HG02943 (cell line): ENCODE measurements at regions not wholly inside any gene's neighbourhood (a gene's known extent, or its start where the extent isn't known, plus 50 kb on each side); places are given as distances from the start of the nearest gene placed in this dataset.

Experiments
- ATAC-seq: cut with Tn5 transposase; IDR thresholded peaks from one replicate; pipeline ENCODE4 v1.9.1; 2021; ENCODE audit warnings: mild to moderate bottlenecking, low read depth, moderate library complexity; ENCODE audit not compliant: unreplicated experiment

DNA sequence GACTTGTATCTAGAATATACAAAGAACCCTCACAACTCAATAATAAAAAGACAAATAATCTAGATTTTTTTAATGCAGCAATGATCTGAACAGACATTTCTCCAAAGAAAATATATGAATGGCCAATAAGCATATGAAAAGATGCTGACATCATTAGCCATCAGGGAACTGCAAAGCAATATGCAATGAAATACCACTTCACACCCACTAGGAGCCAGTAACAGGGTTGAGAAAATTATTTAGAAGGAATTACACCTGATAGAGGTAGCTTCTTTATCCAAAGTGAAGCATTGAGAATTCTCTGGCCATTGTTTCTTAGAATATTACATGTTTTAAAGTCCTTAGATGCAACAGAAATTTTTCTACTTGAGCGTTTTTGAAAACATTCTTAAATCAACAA is 316.9 kb downstream of the KCNN2 start:
- ATAC-seq: no peak

DNA sequence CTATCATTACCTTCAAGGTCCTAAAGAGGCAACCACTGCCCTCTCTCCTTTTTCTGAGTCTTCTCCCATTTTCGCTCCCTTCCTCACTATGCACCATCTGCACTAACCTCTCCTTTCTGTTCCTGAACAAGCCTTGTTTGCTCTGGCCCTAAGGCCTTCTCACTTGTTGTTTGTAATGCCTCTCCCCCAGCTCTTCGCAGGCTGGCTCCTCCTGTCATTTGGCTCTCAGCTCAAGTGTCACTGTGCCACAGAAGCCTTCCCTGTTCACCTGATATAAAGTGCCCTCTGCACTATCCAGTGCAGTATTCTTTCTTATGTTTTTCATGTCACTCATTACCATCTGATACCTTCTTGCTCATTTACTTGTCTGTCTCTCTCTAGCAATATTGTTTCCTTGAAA is 303.7 kb downstream of the KCNN2 start:
- ATAC-seq: no peak

DNA sequence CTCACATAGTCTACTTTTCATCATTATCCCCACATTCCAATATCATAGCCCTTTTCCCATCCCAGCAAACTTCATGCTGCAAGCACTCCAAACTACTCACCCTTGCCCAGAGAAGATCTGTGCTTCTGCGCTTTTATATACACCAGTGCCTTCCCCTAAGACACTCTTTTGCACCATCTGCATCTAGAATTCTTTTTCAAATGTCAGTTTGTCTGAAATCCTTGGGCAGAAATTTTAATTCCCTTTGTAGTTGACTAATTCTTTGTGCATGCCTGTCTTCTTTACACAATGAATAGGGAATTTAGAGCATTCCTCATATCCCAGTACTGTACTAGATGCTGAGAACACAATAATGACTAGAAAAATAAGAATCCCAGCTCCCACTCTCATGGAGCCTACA is 298.9 kb downstream of the KCNN2 start:
- no peak for ATAC-seq

DNA sequence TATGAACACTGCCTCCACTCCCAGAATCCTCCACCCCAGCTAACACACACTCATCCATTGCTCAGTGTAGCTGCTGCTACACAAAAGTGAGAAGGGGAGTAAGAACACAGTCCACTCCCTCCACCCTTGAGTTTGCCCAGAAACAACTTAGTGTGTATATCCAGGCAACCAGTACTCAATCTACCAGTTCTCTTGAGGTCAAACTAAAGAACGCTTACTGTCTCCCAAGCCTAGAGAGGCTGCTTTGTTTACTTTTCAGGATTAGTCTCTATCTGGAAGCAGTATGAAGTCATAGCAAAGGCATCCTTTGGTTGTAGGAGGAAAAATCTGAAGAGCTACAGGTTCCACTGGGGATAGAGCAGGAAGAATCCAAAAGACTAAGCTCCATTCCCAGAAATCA is 296.3 kb downstream of the KCNN2 start:
- no peak for ATAC-seq

DNA sequence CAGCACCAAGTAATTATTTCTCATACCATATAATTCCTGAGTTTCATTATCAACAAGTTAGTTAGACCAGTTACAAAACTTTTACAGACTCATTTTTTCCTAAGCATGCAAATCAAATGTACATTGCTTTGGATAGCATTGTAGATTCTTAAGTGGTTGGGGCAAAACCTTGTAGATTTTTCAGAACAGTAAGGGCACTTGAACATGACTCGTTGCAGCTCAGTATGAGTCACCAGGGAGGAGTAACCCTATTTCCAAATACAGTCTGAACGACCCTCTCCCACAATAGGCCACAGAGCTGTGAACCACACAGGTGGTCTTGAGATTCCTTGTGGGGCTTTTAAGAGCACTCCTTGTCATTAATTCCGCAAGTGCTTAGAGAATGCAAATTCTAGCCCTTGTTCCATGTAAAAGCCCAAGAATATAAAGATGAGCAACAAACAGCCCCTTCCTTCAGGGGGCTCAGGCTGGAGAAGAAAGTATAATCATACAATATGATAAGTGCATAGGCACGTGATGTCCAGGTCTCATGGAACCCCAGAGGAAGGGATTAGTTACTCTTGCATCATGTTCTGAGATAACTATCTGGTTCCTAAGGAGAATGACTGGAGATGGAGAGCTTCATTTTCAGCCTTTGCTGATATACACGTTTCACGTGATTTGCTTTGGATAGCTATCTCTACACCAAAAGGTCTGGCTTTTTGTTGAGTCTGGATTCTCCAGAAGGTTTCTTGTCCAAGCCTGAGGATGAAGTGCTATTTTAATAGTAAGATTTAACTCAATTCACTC is 295.7 kb downstream of the KCNN2 start:
- no peak for ATAC-seq

DNA sequence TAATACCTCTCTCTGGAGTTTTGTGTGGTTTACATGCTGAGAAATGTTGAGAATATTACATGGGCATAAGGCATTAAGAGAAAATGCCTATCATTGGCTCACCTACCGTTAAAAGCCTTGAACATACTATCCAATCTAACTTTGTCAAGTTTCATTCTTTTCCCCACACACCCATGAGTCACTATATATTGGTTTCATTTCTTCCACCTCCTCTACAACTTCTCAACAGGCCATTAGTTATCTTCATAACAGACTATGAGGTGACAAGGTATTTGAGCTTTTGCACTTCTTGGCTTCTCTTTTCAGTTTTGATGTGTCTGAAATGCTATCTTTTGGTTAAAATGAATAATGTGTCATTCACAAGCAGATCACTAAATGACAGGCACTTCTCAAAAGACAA is 288.0 kb downstream of the KCNN2 start:
- ATAC-seq: no peak

DNA sequence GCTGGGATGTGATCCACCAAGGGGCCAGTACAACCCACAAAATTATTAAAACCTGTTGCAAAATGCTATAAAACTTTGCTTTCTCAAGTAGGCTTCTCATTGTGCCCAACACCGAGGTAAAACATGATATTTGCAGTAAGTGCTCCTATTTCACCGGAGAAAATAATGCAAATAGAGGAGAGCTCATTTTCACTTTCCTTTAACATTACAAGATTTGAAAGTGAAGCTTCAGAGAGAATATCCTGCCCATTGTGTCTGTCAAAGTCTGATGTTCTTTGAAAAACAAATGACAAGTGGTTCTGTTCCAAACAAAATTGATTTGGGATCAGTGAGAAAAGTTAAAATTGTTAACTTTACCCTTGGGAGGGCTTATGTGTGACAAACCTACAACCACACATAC is 287.1 kb downstream of the KCNN2 start:
- no peak for ATAC-seq

DNA sequence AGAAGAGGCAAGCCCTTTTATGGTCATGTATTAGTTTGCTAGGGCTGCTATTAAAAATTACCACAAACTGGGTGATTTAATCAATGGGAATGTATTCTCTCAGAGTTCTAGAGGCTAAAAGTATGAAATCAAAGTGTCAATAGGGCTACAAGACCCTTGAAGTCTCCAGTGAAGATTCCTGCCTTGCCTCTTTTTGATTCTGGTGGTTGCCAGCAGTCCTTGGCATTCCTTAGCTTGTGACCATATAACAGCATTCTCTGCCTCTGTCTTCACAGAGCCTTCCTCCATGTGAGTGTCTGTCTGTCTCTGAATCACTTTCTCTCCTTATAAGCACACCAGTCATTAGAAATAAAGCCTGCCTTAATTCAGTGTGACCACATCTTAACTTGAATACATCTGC is 282.7 kb downstream of the KCNN2 start:
- no peak for ATAC-seq

DNA sequence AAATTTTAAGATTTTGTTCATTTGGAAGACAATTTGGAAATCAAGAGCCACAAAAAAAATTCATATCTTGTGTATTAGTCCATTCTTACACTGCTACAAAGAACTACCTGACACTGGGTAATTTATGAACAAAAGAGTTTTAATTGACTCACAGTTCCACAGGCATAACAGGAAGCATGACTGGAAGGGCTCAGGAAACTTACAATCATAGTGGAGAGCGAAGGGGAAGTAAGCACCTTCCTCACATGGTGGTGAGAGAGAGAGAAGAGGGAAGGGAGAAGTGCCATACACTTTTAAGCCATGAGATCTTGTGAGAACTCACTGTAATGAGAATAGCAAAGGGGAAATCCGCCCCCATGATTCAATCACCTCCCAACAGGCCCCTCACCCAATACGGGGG is 274.4 kb downstream of the KCNN2 start:
- no peak for ATAC-seq

DNA sequence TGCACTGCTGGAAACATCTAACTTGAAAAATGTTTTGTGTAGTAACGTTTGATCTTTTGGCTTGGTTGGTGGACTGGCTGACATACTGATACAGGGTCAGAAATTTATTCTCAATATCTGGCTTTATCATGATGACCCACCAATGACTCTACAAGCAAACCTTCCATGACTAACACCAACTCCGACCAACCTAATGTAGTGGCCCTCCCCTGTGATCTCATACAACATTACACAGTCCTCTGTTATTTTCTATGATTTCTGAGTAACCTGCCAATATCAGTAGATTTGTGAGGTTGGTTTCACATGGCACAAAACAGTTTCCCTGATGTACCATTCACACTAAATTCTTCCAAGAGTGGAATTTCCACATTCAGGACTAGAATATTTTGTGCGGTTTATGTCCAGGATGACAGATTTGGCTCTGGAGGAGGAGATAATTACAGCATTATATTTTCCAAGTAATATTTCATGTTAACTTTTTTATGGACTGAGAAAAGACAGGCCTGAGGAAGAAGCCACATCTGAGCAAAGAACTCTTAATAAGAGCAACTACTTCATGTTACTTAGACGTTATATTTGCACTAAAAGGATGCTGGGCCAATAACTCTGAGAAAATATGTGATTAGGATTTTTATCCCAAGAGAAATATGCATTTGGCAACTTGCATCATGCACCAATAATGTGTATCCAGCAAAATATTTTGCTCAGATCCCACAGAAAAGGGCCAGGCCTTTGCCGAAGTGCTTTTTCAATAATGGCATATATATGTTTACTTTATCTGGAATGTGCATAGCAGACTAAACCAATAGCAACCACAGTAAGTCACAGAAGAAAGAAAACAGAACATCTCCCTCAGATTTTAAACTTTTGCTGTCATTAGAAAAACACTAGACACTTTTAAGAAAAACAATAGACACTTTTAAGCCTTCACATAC is 273.4 kb downstream of the KCNN2 start:
- ATAC-seq: no peak

DNA sequence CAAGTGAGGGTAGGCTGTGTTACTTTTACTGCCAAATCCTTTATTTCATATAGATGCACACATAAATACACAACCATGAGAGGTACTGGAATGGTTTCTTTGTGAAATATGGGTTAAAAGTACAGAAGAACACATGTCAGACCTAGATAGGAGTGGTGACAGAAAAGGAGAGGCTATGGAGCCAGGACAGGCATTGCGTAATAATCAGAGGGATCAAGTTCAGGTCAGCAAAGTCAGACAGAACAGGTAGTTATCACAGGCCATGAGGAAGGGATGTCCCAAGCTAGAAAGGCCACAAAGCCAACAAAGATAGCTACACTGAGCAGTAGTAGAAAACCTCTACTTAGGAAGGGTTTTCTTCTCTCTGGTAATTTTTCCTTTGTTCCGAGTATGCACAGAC is 272.6 kb downstream of the KCNN2 start:
- ATAC-seq: no peak

DNA sequence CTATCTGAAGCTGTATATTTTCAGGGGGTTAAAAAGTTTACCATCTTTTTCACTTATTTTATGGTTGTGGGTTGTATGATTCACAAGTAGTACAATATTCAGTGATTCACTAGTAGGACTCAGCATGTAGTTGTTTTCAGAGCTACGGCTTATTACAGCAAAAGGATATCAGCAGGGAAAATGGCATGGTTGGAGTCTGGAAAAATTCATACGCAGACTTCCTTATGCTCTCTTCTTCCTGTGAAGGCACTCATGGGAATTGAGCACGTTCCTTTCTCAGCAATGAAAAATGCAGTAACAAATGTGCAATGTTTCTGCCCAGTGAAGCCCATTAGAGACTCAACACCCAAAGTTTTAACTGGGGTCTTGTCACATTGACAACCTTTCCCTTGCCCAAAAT is 250.5 kb downstream of the KCNN2 start:
- no peak for ATAC-seq

DNA sequence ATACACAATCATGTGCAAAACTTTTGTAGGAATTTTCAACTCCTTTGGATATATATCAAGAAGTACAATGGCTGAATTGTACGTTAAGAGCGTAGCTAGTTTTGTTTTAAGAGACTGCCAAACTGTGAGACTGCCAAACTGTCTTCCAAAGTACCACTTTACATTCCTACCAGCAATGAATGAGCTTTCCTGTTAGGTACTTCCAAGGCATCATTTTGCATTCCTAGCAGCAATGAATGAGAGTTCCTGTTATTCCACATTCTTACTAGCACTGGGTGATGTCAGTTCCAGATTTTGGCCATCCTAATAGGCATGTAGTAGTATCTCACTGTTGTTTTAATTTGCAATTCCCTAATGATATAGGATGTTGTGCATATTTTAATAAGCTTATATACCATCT is 219.3 kb downstream of the KCNN2 start:
- ATAC-seq: no peak

DNA sequence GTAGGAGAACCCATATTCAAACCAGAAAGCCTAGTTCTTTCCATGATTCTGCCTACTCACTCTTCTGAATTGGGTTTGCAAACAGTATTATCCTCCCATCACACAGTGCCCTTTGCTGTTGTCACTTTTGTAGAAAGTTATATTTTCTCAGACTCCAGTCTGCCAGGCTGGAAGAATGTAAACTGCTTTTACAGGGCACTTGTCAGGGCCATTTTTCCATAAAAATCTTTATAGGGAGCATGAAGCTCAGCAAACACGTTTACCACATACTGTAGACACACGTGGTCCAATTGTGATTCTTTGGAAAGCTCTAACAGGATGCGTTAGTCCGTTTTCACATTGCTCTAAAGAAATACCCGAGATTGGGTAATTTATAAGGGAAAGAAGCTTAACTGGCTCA is 204.0 kb downstream of the KCNN2 start:
- no peak for ATAC-seq

DNA sequence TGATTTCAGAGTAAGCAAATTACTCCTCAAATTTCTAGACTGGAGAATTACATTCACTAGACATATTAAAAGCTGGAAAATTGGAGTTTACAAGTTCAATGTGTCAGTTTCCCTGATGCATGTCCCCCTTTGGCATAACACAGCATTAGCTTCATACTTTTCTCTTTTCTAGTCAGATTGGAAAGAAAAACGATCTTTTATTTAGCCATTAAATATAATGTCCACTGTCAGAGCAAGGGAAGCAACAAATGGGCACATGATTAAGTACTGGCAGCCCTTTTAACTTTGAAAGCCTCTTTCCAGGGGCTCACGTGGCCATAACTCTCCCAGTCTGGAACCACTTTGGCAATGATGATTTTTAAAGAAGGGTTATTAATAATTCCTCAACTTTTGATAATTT is 203.3 kb downstream of the KCNN2 start:
- ATAC-seq: no peak

DNA sequence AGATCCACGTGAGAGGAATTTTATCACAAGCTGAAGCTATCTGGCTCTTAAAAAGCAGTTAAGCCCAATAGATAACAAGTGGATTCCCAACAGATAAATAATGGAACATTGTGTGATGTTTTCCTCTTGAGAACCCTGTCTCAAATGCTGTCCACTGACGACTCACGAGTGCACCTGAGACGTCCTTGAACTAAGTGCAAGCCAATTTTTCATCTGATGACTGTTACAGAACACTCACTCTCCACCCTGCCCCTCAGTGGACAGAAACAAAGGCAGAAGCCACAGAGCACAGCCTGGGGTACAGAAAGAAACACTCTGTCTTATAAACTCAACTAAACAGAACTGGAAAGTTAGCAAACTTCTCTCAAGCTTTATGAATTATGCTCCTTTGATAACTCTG is 199.5 kb downstream of the KCNN2 start:
- ATAC-seq: no peak
